Activated CD4-positive, alpha-beta T cell treated with anti-CD3 and anti-CD28 coated beads for 1 hour (primary cell): ENCODE measurements at regions not wholly inside any gene's neighbourhood (a gene's known extent, or its start where the extent isn't known, plus 50 kb on each side); places are given as distances from the start of the nearest gene placed in this dataset.

Source experiments
- DNase-seq: peaks from one replicate; pipeline ENCODE4 v3.0.0-alpha.2; 2020

DNA sequence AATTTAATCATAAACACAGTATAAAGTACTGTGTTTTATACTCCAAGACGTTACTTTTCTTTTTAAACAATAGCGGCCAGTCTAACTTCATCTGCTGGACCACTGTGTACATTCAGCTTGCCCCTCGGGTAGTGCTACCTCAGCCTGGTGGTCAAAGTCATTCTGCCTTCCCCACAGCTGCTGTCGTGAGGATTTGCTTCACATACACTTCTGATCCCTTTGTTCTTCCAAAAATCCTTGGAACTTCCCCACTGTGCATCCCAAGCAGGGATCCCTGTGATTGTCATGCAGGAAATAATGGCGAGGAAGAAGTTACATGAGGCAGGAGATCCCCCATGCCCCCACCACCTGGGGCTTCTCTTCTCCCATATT is 234.9 kb upstream of the STARD13 start:
- DNase-seq = no peak

DNA sequence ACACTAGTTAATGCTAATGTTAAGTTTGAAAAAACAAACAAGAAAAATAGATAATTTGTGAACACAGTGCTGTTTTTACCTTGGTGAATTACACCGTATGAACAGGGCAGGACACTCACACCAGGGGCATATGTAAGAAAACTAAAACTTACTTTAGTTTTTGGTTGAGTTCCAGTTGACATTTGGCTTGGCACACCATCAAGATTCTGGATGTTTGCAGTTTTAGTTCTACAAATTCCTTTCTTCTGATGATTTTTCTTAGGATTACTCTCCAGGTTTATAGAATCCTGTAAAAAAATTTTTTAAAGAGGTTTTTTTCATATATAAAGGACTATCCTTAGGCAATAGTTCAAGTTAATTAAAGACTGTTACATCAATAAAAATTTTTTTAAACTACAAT is 238.5 kb upstream of the STARD13 start:
- DNase-seq = no peak

DNA sequence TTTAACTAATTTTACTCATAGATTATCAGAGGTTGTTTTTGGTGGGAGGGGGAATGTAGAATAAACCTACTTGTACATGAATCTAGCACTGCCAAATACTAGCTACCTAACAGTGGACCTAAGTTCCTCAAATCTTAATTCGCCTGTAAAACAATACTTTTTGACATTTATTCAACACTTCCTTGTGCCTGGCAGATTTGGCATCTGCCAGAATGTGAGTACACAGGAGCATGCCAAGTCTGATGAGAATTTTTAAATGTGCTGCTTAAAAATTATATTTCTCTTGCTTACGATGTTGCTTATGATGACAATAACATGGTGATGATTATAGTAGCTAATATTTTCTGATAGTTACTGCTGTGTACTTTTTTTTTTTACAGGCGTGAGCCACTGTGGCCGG is 240.2 kb upstream of the STARD13 start:
- DNase-seq = no peak

DNA sequence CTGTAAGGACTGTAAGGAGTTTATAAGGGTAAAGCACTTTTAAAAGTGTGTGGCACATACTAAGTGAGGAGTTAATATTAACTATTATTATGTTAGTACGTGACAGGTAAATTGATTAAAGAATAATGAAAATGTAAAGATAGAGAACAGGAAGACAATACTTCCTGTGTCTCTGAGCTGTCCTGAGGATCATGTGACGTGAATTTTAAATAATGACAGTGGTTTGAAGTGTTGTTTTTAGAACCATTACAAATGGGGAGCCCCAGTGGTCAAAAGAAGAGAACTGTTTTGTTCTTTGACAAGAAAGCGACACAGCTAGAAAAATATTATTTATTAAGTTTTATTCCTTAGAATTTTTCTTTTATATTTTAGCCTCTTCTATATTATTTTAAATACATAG is 241.2 kb upstream of the STARD13 start:
- no peak for DNase-seq

DNA sequence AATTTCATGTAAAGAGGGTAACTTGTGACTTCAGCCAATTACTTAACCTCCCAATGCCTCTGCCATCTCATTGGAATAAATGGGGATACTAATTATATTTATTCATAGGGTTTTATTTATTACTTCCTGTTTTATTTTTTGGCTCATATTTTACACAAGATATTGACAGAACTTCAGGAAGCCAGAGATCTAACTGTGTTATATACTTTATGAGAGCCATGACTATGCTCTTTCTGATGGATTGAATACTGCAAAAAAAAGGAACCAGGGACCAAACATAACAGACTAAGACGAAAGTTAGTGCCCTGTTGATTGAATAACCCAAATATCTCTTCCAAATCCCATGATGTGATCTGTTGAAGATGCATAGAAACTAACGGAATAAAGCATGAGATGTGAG is 243.3 kb upstream of the STARD13 start:
- no peak for DNase-seq

DNA sequence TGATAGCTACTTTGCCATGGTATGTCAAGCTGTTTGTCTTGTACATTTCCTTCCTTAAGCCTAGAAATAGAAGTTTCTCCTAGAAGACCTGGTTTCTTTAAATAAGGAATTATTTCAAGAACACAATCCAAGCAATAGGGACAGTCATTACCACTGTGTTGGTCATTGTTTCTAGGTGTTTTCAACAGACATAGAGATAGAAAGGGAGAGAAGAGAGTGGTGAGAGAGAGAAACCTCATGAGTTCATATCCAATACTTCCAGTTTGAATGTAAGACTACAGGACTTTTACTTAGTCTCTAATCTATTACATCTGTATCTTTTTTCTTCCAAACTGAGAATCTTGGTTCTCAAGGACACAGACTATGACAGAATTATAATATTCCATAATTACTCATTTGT is 245.9 kb upstream of the STARD13 start:
- no peak for DNase-seq

DNA sequence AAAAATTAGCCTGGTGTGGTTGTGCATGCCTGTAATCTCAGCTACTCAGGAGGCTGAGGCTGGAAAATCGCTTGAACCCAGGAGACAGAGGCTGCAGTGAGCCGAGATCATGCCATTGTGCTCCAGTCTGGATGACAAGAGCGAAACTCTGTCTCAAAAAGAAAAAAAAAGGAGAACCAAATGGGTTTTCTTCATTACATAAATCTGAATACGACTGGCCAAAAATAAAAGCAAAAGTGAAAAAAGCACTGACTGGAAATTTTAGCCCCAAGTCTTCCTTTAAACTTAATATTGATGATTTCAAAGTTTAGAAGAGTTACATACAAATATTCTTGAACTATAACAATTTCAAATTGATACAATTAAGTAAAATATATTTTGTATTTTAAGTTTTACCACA is 249.5 kb upstream of the STARD13 start:
- DNase-seq = no peak

DNA sequence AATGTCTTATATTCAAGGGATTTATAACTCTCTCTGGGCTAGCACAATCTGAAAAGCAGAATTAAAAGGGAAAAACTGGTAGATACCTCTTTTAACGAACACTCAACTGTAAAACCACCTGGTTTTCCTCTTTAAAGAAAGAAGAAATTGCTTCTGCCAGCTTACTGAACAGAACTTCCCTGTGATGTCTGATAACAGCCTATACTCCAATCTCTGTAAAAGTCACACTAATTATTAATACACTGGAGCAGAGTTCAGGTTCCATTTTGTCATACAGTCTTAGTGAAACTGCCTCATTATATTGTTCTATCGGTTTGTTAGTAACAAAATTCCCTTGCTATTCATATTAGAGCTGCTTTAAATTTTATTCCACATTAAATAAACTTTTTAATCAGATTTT is 251.0 kb upstream of the STARD13 start:
- no peak for DNase-seq

DNA sequence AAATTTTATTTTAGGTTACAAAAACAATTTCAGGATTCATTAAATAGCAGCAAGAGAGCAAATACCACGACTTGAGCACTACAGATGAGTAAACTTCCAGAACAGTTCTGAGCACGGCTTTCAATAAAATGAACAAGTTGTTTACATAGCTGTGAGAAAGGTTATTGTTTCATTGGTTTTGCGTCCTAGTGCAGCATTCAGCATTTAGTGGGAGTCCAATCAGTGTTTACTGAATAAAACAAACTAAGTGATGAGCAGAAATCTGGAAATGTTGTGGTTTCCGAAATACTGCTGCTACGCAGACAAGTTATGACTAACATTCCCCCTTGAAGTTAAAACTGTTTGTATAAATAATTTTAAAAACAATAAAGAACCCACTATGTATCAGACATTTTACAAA is 251.5 kb upstream of the STARD13 start:
- no peak for DNase-seq

DNA sequence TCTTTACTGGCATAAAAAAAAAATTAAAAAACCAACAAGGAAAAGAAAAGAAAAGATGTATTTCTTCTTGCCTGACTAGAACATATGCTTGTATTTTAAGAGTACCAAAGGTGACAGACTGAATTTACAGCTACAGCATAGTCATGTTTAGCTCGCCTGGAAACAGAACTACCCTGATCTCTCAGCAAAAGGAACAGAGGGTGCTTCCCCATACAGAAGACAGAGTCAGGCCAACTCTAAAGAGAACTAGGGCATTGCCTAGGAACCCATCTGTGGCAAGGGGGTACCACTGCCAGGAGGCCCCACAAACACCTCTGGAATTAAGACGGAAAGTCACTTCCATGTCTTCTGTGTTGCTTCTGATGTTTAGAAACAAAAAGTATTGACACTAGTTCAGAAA is 252.1 kb upstream of the STARD13 start:
- DNase-seq = no peak

DNA sequence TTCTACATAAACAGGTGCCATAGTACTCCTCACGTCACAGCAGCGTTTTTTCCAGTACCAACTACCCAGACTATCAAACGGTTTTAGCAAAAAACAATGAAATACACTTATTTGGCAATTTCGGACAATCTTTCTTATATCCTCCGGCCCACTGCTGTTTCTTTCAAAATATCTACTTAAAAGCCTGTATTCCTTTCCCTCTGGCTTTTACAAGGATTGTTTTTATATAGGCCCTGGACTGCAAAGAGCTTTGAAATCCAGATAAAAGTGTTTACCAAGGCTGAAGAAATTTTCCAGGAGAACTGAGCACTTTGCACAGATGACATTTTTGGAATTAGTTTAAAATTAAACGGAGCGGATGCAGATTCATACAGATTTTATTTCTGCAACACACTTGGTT is 255.9 kb upstream of the STARD13 start:
- DNase-seq = no peak

DNA sequence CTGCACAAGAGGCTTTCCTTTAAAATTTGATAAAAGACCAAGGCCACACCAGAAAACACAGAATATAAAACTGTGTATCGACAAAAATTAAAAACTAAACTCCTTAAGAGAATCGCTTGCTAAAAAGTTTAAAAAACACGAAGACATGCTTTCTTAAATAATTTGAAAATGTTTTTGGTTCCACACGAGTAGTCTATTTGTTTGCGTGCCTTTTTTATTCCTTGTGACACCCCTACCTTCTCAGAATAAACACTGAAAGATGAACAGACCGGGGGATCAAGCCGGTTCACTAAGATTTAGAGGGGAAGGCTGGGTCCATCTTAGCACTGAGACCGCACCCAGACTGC is 256.4 kb upstream of the STARD13 start:
- no peak for DNase-seq

DNA sequence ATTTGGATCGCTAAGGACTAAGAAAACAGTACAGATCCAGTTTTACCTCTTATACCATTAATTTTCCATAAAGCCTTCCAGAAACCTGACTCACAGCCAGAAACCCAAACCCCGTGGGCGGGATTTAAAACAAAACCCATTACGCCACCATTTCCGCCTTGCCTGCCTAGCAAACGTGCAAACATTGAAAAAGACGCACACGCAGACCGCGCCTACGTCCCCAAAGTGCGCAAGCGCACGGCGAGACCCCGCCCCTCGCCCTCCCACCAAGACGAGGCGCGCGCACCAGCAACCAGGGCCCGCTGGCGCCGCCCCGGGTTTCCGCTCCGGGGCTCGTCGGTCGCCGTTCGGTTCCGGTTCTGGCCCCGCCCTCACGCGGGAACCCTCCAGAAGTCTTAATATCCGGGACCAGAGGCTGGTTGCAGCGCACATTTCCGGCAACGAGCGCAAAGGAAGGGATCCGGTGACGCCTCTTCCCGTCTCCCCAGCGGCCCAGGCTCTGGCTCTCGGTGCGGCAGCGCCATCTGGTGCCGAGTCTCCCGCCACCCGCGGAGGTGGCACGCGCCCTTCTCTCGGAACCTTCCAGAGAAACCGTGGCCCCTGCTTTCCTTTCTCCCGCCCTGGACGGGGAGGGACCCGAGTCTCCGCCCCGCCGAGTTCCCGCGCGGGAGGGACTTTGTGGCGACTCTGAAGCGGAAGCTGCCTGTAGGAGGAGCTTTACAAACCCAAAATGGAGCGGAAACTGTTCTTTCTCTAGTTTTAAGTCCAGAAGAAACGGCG is 256.9 kb upstream of the STARD13 start:
- DNase-seq = peak; percentile 99

DNA sequence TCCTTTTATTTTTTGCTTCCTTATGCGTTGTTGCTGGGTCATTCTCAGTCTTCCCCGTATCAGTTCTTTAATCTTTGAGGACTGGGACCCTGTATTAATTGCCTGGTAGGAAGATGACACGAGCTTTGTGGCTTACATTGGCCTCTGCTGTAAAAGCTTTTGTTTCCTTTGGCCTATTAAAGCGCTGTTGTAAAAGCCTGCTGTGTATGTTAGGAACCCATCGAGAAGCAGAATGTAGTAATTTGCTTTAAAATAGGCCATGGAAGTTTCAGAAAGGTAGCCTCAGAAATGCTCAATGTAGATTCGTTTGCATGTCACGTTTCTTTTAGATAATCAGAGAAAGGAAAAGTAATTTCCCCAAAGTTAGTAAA is 257.5 kb upstream of the STARD13 start:
- DNase-seq = no peak

DNA sequence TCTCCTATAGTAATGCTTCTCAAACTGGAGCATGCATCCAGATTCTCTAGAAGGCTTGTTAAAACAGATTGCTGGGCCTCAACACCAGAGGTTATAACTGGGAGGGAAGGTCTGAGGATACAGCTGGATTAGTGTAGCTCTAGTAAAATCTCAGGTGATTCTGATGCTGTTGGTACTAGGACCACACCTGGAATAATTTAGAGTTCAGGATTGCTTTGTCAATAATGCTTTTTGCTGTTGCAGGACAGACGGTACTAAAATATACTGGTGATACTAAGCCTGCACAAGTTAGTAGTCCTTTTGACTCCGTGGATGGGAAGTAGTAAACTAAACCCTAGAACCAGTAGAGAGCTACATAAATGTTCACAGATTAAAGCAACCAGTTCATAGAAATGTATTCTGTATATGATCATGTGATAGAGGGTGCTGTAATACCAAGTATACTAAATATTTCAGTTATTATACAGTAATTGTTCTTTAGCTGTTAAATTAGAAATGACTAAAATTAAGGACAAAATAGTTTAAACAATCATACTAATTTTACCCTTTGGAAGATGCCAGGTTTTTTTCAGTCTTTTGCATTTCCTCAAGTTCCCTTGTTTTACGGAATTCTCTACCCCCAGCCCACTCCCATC is 258.2 kb upstream of the STARD13 start:
- no peak for DNase-seq

DNA sequence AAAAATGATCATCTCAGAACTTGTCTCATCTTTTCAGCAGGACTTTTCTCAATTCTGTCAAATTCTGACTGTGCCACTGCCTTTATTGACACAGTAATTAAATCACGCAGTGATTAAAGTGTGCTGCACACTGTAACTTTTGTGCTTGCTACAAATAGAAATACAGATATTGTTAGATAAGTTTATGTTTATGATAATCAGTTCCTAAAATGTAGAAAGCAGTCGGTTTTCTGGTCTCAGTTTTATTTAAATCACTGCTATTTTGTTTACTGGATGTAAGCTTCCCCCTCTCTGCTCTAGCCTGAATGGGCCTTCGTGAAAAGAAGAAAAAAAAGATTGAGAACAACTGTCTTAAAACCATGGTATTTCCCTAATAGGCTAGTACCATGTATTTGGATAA is 258.8 kb upstream of the STARD13 start:
- DNase-seq = no peak

DNA sequence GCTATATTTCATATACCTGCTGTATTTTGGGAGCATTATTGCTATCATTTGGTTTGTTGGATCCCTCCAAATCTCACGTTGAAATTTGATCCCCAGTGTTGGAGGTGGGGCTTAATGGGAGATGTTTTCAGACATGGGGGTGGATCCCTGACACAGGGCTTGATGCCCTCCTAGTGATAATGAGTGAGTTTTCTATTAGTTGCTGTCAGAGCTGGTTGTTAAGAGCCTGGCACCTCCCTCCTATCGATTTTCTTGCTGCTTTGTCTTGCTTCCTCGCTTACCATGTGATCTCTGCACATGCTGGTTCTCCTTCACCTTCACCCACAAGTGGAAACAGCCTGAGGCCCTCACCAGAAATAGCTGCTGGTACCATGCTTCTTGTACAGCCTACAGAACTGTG is 259.9 kb upstream of the STARD13 start:
- no peak for DNase-seq

DNA sequence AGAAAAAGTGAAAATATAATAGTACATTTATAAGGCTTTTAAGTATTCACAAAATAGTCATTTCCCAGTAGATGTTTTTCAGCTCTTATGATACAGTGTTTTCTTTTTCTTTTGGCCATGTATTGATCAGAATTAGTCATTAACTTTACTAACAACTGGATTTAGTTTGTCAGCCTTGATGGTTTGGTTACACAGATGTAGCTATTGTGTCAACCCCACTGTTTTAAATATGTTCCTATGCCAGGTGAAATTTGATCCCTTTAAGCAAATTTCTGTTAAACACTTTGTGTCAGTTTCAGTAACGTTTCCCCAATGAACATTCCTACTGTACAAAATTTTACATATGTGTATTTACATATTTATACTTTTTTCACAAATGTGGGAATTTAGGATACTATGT is 261.5 kb upstream of the STARD13 start:
- DNase-seq = no peak

DNA sequence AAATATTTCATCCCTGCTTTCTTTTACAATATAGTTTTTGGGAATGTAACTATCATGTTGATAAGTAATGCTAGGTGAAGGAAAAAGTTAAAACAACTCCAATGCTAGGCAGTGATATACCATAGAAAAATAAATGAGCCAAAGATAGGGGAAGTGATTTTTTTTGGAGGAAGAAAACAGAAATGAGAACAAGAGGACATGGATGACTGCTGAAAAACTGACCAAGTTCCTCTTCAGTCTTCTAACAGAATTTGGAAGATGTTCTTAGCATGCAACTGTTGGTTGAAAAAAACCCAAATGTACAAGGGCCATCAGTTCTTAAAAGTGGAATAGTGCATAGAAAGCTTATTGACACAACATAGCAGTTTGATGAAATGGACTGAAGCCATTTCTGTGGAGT is 262.5 kb upstream of the STARD13 start:
- DNase-seq = no peak

DNA sequence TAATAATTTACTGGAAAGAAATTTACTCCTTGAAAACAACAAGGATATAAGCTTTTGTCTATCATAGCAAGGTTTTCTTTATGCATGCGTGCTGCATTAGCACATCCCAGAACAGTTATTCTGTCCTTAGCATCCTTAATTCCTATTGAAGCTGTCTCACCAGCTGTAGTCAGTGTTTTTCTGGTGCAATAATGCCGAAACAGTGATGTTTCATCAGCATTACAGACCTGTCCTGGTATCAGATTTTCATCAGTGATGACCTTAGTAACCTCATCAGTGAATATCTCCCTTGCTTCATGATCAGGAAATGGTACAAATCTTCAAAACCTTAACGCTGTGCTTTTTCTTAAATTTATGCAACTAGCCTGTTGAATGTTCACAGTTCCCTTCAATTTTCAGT is 264.7 kb upstream of the STARD13 start:
- no peak for DNase-seq

DNA sequence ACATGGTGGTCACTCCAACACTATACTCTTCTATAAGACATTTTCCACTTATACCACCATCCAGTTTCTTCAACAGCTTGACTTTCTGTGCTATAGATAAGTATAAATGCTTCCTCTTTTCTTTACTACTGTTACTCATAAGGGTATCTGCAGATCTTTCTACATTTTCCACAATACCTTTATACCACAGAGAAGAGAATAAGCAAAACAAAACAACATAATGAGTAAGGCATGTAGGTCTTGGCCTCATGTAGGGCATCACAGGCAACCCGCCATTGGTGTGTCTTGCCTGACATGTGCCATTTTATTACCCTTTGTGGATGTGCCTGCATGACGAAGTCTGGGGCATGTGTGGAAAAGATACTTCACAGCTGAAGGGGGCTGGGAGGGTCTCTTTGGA is 265.3 kb upstream of the STARD13 start:
- no peak for DNase-seq

DNA sequence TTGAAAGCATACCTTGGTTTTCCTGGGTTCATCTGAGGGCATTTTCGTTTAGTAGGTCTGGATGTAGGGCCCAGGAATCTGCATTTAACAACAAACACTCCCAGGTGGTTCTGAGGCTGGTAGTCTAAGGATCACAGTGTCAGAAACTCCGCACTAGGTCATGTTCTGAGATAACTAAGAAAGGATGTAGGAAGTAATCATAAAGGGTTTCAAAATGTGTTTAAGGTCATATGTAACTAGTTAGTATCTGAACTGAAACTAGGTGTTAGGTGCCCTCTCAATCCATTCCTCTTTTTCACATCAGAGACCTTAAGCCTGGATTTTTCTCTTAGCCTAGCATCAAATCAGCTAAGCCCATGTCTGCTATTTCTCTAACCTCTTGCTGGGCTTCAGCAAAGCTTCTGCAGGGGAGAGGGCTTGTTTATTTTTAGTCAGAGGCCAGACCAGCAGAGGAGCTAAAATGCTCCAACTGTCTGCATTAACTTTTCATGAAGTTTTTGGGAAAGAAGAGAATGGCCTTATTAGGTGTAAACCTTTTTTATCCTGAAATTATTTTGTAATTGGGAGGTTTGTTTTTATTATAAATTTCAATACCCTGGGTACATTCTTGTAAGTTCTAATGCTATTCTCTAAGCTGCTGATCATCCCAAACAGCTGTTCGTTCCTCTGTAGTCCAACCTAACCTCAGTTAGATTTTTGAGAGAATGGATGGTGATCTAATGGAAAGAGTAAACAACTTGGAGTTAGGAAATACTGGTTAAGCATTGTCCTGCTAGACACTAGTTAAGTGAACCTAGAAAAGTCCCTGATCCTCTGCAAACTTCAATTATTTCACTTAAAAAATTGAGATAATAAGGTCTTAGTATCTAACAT is 262.8 kb upstream of the RFC3 start:
- no peak for DNase-seq

DNA sequence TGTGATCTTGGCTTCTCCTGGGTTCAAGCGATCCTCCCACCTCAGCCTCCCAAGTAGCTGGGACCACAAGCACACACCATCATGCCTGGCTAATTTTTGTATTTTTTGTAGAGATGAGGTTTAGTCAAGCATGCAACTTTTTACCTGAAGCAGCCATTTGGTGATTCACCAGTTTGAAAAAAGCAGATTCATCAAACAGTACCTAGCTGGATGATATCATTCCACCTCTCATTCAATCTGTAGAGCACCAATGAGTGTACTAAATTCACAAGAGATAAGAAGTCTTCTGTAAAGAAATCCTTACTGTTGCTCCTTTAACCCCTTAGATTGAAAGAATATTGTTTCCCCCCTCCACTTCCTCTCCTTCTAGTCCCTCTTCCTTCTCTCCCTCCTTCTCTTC is 261.1 kb upstream of the RFC3 start:
- DNase-seq = no peak

DNA sequence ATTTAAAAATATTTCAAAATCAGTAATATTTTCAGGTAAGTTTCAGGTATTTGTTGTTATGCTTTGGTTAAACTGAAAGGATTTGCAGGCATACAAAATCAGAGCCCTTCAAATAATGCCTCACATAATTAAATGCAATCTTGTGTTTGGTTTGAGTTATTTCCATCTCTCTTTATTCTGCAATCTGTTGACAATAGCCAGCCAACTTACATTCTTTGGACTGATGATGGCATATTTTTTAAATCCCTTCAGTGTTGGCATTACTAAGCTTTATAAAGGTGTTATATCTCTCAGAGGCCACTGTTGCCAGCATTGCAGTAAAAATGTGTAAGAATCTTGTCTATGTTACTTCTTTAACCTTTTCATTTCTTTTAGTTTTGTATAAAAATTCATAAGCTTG is 257.2 kb upstream of the RFC3 start:
- no peak for DNase-seq
